ENCODE measurements at regions not wholly inside any gene's neighbourhood (a gene's known extent, or its start where the extent isn't known, plus 50 kb on each side); places are given as distances from the start of the nearest gene placed in this dataset.

DNA sequence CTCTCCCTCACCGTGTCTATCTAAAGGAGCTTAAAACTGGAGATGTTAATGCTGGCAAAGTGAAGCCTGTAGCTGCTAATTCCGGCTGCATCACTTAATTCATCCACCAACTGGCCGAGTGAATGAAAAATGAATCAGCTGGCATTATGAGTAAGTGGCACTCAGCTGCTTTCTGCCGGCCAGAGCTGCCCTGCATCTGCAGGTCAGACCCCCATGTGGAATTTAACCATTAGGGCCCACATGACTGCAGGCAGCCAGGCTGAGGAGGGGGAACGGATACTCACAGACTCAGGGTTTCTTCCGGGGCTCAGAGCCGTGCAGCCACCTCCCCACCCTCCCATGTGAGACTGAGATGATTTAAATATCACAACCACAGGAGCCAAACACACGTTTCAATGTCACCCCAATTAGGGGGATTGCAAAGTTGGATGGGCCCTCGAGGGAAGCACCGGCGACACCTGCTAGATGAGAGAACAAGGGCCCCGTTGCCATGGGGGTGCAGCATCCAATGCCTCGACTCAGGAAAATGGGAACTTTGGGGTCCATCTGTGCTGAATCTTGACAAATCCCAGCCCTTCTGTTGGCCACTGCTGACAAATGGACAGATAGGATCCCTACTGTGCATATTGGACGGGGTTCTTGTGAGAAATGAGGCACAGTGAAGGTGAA, 115.6 kb upstream of the ALDH1B1 start:
- intact Hi-C loops (cut with DNase I; ENCODE audit: low total_unique reads), result no loop called here
- no peaks in the 10 kb centered on the region for H3K4me1 ChIP-seq
- TF ChIP-seq POLR2A (IDR thresholded peaks at IDR 0.05) (no peak), POLR2AphosphoS5 (IDR thresholded peaks at IDR 0.05) (no peak)
- TF ChIP-seq, protein P1, sequence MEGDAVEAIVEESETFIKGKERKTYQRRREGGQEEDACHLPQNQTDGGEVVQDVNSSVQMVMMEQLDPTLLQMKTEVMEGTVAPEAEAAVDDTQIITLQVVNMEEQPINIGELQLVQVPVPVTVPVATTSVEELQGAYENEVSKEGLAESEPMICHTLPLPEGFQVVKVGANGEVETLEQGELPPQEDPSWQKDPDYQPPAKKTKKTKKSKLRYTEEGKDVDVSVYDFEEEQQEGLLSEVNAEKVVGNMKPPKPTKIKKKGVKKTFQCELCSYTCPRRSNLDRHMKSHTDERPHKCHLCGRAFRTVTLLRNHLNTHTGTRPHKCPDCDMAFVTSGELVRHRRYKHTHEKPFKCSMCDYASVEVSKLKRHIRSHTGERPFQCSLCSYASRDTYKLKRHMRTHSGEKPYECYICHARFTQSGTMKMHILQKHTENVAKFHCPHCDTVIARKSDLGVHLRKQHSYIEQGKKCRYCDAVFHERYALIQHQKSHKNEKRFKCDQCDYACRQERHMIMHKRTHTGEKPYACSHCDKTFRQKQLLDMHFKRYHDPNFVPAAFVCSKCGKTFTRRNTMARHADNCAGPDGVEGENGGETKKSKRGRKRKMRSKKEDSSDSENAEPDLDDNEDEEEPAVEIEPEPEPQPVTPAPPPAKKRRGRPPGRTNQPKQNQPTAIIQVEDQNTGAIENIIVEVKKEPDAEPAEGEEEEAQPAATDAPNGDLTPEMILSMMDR (IDR thresholded peaks at IDR 0.05 in 8 of 11, conservative IDR thresholded peaks at IDR 0.05 in 3 of 11), result no peak

DNA sequence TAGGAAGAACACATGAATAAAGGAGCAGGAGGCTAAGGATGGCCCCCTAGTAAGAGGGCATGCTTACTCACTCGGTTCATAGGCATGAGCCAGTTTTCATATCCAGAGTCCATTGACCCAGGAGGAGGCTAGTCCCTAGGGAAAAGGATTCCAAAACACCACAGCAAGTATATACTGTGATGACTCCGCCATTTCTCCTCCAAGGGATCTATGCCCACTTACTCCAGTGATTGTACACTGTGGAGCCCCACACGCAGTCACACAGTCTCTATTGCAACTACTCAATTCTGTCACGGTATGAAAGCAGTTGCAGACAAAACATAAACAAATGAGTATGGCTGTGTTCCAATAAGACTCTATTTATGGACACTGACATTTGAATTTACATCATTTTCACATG, 117.7 kb upstream of the ALDH1B1 start:
- peaks cover 0 to 6% (median 0%) of the 10 kb centered on the region in 8 donors for H3K9me3 ChIP-seq
- no peak for DNase-seq
- H3K27me3 ChIP-seq (replicated peaks in 1 of 7), result no peaks in the 10 kb centered on the region
- no peak overlapping the region for H3K27ac ChIP-seq
- intact Hi-C loops (cut with DNase I; ENCODE audit: low total_unique reads), result no loop called here
- WGBS, 5 donors, result 69 to 86% (median 77%) methylated on average over 4 of the region's 4 CpGs
- H3K36me3 ChIP-seq, result no peaks in the 10 kb centered on the region
- no peak overlapping the region for H3K4me3 ChIP-seq
- TF ChIP-seq, protein P1 (IDR thresholded peaks at IDR 0.05 in 8 of 11, conservative IDR thresholded peaks at IDR 0.05 in 3 of 11), result no peak
- no peak for TF ChIP-seq POLR2A (IDR thresholded peaks at IDR 0.05)
- TF ChIP-seq POLR2AphosphoS5 (IDR thresholded peaks at IDR 0.05), result no peak
- no peaks in the 10 kb centered on the region for H3K4me1 ChIP-seq

More for the DNA sequence above, 115.6 kb upstream of the ALDH1B1 start:
- Histone ChIP-seq H3K36me3 (no peaks in the 10 kb centered on the region), H3K4me3 (no peak overlapping the region), H3K27me3 (replicated peaks in 1 of 7) (no peaks in the 10 kb centered on the region), H3K27ac (no peak overlapping the region), H3K9me3 (peaks cover 0 to 3% (median 0%) of the 10 kb centered on the region in 8 donors)
- 77 to 84% (median 82%) methylated on average over 14 of the region's 14 CpGs for WGBS, 5 donors
- peak; percentile 22 for DNase-seq

GRCh38 chr9:38272710-38273109, 119.8 kb upstream of the ALDH1B1 start:
- H3K27ac ChIP-seq, result no peak overlapping the region
- 64 to 89% (median 72%) methylated on average over 1 of the region's 1 CpG for WGBS, 5 donors
- no peaks in the 10 kb centered on the region for H3K4me1 ChIP-seq
- no peak for DNase-seq
- H3K9me3 ChIP-seq, result peaks cover 0 to 6% (median 0%) of the 10 kb centered on the region in 8 donors
- intact Hi-C loops (cut with DNase I; ENCODE audit: low total_unique reads), result no loop called here
- H3K27me3 ChIP-seq (replicated peaks in 1 of 7), result no peaks in the 10 kb centered on the region
- no peak for TF ChIP-seq POLR2AphosphoS5 (IDR thresholded peaks at IDR 0.05)
- TF ChIP-seq POLR2A (IDR thresholded peaks at IDR 0.05), result no peak
- TF ChIP-seq, protein P1 (IDR thresholded peaks at IDR 0.05 in 8 of 11, conservative IDR thresholded peaks at IDR 0.05 in 3 of 11), result no peak
- H3K36me3 ChIP-seq, result no peaks in the 10 kb centered on the region
- H3K4me3 ChIP-seq, result no peak overlapping the region

DNA sequence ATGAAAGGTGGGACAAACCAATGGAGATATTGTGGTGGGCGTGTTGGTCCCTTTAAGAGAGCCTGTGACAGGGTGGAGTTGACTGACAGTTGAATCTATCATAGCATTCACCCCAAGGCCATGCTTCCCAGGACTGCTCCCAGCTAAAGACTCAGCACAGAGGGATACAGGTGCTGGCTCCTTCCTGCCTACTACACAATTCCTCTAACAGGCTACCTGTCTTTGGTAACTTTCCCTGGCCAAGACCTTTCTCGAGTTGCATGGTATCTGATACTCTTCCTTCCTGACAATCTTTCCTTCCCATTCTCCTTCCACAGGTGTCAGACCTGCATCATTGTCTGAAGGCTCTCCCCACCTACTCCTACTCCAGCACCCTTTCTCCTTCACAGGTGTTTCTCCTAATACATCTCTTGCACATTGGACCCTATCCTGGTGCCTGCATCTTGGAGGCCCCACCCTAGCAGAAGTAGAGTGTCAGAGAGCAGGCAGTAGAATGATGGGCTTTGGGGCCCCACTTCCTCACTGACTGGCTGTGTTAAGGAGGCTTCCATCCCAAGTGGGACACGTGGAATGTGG, 120.7 kb upstream of the ALDH1B1 start:
- 59 to 86% (median 73%) methylated on average over 3 of the region's 3 CpGs for WGBS, 5 donors

More for the DNA sequence above, 120.7 kb upstream of the ALDH1B1 start:
- H3K27me3 ChIP-seq (replicated peaks in 1 of 7), result no peaks in the 10 kb centered on the region
- H3K4me3 ChIP-seq, result no peak overlapping the region
- peaks cover 0 to 9% (median 2%) of the 10 kb centered on the region in 8 donors for H3K9me3 ChIP-seq
- no peak for TF ChIP-seq POLR2AphosphoS5 (IDR thresholded peaks at IDR 0.05)
- TF ChIP-seq, protein P1 (IDR thresholded peaks at IDR 0.05 in 8 of 11, conservative IDR thresholded peaks at IDR 0.05 in 3 of 11), result no peak
- TF ChIP-seq POLR2A (IDR thresholded peaks at IDR 0.05), result no peak
- H3K36me3 ChIP-seq, result no peaks in the 10 kb centered on the region
- DNase-seq, result peak; percentile 12
- H3K27ac ChIP-seq, result no peak overlapping the region
- H3K4me1 ChIP-seq, result no peaks in the 10 kb centered on the region
- intact Hi-C loops (cut with DNase I; ENCODE audit: low total_unique reads), result no loop called here

All from spleen (tissue), 11 donors.